ENCODE measurements at regions not wholly inside any gene's neighbourhood (a gene's known extent, or its start where the extent isn't known, plus 50 kb on each side); places are given as distances from the start of the nearest gene placed in this dataset.

GRCh38 chr20:12718619-12719018 is 290.2 kb upstream of the SPTLC3 start:
- TF ChIP-seq CTCF (IDR thresholded peaks at IDR 0.05) (no peak), POLR2A (IDR thresholded peaks at IDR 0.05) (no peak)
